LHCN-M2 (cell line): ENCODE measurements at regions not wholly inside any gene's neighbourhood (a gene's known extent, or its start where the extent isn't known, plus 50 kb on each side); places are given as distances from the start of the nearest gene placed in this dataset.
A peak's percentile ranks its signal among the peaks of the same experiment; 100 is the strongest.
"Not testable (repeated sequence)": the region's sequence is repeated elsewhere in the genome, so short reads cannot be mapped to it uniquely, and the experiment has no call there.

ENCODE experiments used
- DNase-seq: peaks from one replicate; pipeline ENCODE4 v3.0.0-alpha.2; 2012; ENCODE audit warnings: low read depth

DNA sequence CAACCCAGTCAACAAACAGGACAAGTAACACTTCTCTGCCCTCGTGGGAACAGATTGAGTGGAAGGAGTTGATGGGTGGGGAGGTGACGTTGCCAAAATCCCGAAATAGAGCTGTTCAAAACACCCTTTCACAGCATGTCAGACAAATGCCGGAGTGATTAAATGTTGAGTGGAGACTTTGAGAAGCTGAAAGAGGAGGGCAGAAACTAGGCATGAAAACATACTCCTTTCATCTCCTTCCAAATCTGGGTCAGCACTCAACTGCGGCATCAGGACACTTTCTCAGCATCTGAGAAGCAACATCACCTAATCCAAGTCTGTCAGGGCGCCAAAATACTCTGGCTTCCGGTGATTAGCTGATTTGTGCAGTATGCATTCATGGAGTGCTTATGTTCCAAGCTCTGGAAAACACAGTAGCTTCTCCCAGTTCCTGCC lies 51.5 kb upstream of the MRI1 start:
- DNase-seq, result no peak

DNA sequence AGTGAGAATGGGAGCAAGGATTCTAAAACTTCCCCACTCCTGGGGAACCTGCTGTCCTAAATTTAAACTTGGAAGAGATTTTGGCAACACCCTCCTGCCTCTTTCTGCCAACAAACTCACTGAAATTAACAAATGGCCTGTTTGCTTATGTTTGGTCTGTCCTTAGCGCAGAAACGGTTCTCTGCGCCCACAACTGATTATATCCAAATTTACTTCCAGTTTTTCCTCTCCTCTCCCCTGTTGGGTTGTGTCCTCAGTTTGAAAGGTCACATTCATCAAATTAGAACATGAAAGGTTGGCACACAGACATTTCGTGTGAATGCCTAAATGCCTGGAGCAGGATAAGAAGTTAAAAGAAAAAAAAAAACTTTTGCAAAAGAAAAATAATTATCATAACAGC lies 56.4 kb upstream of the MRI1 start:
- DNase-seq, result no peak

DNA sequence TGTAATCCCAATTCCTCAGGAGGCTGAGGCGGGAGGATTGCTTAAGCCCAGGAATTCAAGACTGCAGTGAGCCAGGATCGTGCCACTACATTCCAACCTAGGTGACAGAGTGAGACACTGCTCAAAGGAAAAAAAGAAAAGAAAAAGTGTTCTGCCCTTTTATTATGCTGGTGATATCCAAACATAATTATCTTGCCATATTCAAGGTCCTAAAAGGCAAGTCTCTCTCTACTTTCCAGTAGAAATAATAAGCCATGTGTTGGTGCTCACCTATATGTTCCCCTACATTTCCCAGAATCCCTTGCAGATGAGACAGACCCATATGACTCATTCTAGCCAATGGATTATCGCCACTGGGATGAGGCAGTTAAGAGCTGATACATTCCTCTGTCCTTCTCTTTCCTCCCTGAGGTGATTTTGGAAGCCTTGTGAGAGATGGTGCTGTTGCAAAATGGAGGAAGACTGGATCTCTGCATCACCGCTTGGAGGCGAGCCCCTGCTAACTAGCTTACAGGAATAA lies 58.3 kb upstream of the MRI1 start:
- DNase-seq, result no peak

DNA sequence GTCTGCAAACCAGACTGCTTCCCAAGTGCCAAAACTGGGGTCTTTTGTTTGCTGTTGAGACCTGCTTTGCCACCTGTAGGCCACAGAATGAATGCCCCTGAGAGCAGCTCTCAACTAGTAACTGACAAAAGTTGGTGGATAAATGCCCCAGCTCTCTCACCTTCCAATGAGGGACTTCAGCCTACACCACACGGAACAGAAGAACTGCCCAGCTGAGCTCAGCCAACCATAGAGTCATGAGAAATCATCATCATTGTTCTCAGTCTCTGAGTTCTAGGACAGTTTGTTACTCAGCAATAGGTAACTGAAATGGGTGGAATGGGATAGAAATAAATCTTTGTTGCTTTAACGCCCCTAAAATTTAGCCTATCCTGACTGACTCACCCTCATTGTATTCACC lies 59.1 kb upstream of the MRI1 start:
- no peak for DNase-seq

DNA sequence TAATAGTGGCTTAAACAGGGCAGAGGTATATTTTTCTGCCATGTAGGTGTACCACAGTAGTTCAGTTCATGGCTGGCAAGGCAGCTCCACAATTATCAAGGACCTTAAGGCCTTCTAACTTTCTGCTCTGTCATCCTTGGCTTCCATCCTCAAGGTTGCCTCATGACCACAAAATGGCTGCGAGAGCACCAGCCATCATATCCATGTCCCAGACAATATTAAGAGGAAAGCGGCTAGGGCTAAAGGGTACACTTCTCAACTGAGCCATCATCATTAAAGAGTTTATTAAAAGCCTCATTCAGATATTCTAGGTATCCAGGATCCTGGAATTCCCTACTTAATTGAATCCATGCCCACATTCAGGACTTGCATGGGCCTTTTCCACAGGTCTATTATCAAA lies 62.7 kb upstream of the MRI1 start:
- DNase-seq, result no peak

DNA sequence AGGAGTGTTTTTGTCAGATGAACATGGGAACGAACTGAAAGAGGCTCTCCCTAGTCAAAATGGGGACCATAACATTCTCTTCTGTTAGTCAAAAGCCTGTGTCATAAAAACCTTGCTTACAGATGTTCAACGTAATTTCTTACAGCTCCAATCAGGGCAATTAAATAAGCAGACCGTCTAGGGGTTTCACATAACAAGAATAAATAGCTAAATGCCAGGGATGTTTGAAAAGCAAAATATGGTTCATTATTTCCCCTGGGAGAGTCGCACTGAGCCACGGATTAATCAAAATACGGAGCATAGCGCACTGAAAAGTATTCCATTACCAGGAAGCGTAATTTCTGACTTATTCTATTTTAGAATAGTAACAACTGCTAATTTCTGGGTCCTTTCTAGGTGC lies 63.7 kb upstream of the MRI1 start:
- no peak for DNase-seq

DNA sequence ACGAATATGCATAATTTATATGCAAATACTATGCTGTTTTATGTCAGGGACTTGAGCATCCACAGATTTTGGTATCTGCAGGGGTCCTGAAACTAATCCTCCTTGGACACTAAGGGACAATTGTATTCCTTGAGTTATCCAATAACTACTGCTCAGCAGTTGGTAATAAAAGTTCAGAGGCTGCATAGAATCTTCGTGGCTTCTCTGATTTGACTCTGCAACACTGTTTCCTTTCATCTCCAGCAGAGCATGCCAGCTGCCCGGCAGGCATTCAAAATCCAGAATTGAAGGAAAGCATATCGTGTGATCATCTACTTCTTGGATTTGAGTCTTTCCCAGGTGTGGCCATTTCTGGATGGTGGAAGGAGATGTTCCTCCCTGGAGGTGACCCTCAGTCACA lies 64.5 kb upstream of the MRI1 start:
- DNase-seq, result no peak

DNA sequence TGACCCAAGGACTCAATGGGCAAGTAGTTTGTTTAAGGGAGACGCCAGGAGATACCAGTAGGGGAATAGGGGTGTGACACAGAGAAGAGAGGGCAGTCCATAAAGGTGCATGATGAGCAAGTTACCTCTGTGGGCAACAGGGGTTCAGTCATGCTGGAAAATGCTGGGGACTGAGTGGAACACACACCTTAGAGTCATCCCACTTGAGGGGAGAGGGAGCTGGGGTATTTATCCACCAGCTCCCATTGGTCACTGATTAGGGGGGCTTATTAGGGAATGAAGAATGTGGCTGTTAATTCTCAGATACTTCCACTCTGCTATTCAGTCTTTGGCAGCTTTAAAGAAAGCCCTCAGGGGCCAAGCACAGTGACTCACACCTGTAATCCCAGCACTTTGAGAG lies 67.5 kb upstream of the MRI1 start:
- no peak for DNase-seq

DNA sequence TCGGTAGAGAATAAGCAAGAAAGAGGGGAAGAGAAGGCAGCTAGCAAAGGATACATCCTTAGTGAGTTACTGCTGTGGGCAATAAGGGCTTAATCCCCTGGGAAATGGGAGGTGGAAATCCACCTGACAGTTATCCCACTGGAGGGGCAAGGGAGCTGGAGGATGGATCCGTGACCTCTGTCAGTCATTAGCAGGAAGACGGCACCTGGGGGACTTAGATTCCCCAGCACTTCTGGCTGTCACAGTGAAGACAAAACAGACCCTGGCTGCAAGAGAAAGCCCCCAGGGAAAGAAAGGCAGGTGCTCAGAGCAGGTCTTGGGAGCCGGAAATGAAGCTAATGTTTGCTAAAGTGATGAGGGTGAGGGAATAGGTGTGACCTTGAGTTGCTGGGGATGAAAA lies 70.4 kb upstream of the MRI1 start:
- DNase-seq, result no peak

DNA sequence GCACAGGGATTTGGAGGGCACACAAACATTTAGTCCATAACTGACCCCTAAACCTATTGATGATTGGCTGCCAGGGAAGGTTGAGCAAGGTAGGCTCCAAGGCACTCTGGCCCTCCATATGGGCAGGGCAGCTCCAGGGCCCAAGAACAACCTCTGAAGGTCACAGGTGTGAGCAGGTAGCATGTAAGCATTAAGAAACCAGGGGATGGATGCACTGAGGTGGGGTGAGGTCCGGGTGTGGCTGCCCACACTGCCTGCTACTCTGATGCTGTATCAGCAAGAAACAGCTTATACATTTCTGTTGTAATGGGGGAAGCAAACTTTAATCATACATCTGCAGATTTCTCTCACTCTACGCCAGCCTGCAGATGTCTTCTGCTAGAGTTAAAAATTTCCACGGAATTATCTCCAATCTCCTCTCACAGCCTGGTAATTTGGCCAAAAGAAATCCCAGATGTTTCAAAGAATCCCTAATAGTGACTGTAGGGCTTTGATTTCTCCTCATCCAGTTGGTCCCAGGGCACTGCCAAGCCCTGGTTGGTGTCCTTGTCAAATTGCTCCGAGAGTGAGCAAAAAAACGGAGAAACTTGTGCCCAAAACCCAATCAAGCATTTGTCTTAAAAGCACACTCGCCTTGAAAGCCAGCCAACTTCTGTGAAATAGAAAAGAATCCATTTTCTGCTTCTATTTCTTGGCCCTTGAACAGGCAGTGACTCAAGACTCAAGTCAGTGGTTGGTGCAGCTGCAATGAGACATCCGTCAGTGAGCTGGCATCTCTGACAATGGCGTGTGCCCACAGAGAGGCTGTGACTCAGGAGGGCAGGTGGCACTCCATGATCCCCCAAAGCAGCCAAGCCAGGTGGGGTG lies 72.5 kb upstream of the MRI1 start:
- DNase-seq, result peak; percentile 89

DNA sequence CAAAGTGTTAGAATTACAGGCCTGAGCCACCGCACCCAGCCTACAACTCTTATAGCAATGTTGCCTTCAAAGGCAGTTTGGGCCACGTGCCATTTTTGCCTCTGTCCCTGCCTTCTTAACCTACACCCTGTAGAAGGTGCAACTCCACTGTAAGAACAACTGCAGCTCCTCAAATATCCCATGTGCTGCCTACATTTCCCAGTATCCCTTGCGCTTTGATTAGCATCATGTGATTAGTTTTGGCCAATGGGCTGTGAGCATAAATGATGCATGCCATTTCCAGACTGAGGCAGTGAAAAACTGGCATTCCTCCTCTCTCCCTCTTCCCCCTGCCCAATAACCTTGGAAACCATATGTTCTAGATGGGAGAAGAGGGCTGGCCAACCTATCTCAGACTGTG lies 75.2 kb upstream of the MRI1 start:
- peak; percentile 43 for DNase-seq

DNA sequence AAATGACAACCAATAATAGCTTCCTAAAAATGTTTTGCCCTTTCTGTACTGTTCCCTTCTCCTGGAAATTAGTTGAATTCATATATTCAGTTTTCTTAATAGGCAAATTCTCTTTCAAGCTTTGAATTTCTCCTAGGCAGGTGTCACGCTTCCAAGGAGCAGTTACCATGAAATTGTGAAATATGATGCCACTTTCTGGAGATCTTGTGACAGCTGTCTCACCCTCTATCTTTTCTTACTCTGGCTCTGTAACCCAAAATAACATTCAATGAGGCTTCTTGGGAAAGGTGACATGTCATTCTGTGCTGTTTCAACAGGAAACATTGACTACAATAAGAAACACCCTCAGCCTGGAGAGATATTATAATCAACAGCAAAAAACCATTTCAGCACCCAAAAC lies 80.3 kb upstream of the MRI1 start:
- DNase-seq, result no peak

DNA sequence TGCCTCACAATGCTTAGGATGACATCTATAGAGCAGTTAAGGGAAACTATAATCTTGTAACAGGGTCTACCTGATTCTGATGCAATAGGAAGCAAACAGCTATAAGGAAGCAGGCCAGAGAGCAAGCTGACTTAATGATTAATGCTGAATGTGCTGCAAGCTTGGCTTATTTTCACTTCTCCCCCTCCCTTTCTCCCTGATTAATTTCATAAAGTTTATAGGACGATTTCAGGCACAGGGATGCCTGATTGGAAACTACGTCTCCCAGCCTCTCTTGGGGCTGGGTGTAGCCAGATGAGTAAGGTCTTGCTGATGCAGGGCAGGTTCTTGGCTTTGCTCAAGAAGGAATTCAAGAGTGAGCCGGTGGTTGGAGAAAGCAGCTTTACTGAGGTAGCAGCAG lies 82.8 kb upstream of the MRI1 start:
- no peak for DNase-seq

DNA sequence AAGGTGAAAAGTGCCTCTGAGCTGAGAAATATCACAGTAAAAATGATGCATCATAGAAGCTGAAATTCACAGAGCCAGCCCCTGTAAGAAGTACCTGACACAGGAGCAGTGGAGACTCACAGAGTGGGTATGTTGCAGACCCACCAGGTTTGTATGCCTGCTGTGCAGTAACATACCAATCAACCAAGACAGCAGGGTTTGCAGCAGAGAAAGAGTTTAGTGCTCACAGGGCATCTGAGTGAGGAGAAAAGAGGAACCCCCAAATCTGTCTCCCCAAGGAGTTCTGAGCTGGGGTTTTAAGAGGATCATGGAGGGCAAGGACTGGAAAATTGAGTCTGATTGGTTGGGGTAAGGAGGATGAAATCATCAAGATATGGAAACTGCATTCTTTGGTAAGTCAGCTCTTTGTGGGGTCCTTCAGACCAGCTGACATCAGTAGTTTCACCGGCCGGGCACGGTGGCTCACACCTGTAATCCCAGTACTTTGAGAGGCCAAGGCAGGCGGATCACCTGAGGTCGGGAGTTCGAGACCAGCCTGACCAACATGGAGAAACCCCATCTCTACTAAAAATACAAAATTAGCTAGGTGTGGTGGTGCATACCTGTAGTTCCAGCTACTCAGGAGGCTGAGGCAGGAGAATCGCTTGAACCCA lies 83.5 kb upstream of the MRI1 start:
- not testable (repeated sequence) for DNase-seq

DNA sequence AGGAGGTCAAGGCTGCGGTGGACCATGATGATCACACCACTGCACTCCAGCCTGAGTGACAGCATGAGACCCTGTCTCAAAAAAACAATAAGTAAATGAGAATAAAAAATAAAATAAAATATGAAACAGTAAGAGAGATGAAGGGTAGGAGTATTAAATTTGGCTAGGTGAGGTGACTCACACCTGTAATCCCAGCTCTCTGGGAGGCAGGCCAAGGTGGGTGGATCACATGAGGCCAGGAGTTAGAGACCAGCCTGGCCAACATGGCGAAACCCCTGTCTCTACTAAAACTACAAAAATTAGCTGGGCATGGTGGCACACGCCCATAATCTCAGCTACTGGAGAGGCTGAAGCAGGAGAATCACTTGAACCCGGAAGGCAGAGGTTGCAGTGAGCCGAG lies 87.4 kb upstream of the MRI1 start:
- DNase-seq, result not testable (repeated sequence)

DNA sequence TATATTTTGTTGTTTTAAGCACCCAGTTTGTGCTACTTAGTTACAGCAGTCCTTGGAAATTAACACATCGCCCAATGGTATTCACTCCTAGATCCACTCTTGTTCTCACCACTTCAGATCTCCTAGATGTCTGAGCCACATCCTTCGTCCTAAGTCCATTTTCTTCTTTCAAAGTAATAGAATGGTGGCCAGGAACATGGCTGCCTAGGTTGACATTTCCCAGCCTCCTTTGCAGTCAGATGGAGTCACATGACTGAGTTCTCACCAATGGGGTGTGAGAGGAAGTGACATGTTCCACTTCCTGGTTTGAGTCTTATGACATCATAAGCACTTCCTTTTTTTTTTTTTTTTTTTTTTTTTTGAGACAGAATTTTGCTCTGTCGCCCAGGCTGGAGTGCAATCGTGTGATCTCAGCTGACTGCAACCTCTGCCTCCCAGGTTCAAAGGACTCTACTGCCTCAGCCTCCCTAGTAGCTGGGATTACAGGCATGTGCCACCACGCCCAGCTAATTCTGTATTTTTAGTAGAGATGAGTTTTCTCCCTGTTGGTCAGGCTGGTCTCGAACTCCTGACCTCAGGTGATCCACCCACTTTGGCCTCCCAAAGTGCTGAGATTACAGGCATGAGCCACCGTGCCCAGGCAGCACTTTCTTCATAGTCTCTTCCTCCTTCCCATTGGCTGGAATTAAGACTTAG lies 91.7 kb upstream of the MRI1 start:
- peak; percentile 58 for DNase-seq

DNA sequence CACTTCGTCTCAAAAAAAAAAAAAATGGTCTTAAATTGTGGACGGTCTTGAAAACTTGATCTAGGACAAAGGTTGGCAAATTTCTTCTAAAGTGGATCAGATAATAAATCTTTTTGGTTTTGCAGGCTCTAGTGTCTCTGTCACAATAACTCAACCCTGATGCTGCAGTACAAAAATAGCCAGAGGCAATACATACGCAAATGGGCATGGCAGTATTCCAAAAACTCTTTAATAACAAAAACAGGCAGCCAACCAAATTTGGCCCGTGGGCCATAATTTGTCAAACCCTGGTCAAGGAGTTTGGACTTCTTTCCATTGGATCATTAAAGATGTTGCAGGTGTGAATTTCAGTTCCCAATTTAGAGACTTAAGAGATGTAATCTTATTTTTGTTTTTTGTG lies 93.5 kb upstream of the MRI1 start:
- no peak for DNase-seq

DNA sequence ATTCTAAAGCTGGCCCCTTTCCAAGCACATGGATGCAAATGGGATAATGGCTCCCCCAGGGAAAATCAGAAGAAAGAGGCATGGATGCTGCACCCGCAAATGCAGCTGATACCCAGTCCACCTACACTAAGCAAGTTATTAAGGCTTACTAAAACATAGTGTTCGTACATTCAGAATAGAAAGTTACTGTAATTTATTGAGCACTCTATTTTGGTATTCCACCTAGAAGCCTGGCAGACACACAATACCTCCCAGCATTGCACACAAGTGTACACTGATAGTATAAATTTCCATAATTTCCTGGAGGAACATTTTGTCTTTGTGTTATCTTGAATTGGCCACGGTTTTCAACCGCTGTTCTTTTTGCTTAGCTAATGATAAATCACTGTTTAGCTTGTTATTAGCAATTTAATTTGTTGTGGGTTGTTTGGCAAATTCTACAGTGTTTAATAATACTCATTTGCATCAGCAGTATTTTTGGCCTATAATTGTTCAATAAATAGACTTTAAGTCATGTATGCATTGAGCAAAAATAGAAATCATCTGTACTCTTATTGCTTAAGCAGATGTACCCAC lies 94.5 kb upstream of the MRI1 start:
- no peak for DNase-seq

DNA sequence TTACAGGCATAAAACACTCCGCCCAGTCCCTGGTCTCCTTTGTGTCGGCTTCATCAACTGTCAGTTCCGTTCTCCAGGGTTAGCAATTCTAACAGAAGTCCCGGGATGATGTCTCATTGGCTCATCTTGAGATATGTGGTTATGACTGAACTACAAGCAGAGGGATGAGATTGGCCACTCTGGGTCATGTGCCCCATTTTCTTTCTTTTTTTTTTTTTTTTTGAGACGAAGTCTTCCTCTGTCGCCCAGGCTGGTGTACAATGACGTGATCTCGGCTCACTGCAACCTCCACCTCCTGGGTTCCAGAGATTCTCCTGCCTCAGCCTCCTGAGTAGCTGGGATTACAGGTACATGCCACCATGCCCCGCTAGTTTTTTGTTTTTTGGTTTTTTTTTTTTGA lies 95.4 kb upstream of the MRI1 start:
- no peak for DNase-seq

DNA sequence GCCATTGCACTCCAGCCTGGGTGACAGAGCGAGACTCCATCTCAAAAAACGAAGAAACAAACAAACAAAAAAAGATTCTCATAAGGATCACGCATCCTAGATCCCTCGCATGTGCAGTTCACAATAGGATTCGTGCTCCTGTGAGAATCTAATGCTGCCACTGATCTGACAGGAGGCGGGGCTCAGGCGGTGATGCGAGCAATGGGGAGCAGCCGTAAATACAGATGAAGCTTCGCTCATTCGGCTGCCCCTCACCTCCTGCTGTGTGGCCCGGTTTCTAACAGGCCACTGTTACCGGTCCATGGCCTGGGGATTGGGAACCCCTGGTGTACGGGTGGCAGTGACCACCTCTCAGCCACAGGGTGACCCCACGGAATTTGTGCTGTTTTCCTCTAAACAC lies 98.2 kb upstream of the MRI1 start:
- no peak for DNase-seq

DNA sequence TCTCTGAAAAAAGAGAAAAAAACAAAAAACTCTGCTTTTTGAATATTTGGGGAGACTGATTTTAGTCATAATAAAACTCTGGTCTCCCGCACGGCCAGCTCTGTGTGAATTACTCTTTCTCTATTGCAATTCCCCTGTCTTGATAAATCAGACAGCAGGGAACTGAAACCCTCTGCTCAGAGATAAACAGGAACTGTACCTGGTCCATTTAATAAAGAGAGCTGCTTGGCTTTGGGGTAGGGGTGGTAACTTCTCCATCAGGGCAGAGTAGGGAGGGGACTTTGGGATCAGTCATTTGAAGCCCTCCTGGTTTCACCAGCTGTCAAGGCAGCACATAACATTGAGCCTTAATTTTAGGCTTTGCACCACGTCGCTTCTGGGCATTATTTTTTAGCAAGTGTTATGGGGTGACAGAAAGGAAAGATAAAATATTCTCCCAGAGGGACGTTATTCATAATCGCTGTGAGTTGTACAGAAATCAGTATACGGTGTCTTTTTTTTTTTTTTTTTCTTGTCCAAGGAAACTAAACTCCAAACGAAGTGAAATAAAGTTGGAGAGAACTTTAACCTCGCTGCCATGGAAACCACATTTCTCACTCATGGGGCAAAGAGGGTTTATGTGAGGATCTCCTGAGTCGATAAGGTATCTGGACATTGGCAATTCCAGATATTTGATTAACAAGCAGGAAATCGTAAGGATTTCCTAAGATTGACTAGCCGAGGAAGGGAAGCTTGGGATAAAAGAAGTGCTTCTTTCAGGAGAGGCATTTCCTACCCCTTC lies 99.0 kb upstream of the MRI1 start:
- no peak for DNase-seq
